ENCODE measurements at regions not wholly inside any gene's neighbourhood (a gene's known extent, or its start where the extent isn't known, plus 50 kb on each side); places are given as distances from the start of the nearest gene placed in this dataset.

- H3K4me3 ChIP-seq (replicated peaks; ENCODE audit: insufficient read depth, low read length), result no peak overlapping the region
- TF ChIP-seq SPI1 (IDR thresholded peaks at IDR 0.05; ENCODE audit: borderline replicate concordance, low read depth) (no peak), CTCF (IDR thresholded peaks at IDR 0.05; ENCODE audit: insufficient read depth, low read length) (no peak), REST (IDR thresholded peaks at IDR 0.05; ENCODE audit: insufficient replicate concordance, low read depth) (no peak), GABPA (IDR thresholded peaks at IDR 0.05; ENCODE audit: low read depth) (no peak), POLR2AphosphoS5 (IDR thresholded peaks at IDR 0.05; ENCODE audit: low read depth) (no peak)
- H3K27ac ChIP-seq (replicated peaks), result no peak overlapping the region
- no peak for DNase-seq (ENCODE audit: low read depth in 1 of 2, low spot score in 1 of 2)
- H3K27me3 ChIP-seq (ENCODE audit: insufficient read depth, poor library complexity, severe bottlenecking), result no peaks in the 10 kb centered on the region
Observed at GRCh38 chr3:191518861-191519260, 57.9 kb downstream of the PYDC2 start.

GRCh38 chr3:191521055-191521454 lies 60.1 kb downstream of the PYDC2 start:
- no peak for DNase-seq (ENCODE audit: low read depth in 1 of 2, low spot score in 1 of 2)
- Histone ChIP-seq H3K27ac (replicated peaks) (no peak overlapping the region), H3K4me3 (replicated peaks; ENCODE audit: insufficient read depth, low read length) (no peak overlapping the region), H3K27me3 (ENCODE audit: insufficient read depth, poor library complexity, severe bottlenecking) (no peaks in the 10 kb centered on the region)
- TF ChIP-seq SPI1 (IDR thresholded peaks at IDR 0.05; ENCODE audit: borderline replicate concordance, low read depth) (no peak), POLR2AphosphoS5 (IDR thresholded peaks at IDR 0.05; ENCODE audit: low read depth) (no peak), REST (IDR thresholded peaks at IDR 0.05; ENCODE audit: insufficient replicate concordance, low read depth) (no peak), CTCF (IDR thresholded peaks at IDR 0.05; ENCODE audit: insufficient read depth, low read length) (no peak)

- no peak overlapping the region for H3K27ac ChIP-seq (replicated peaks)
- no peak for TF ChIP-seq CTCF (IDR thresholded peaks at IDR 0.05; ENCODE audit: insufficient read depth, low read length)
- TF ChIP-seq POLR2AphosphoS5 (IDR thresholded peaks at IDR 0.05; ENCODE audit: low read depth), result no peak
- H3K4me3 ChIP-seq (replicated peaks; ENCODE audit: insufficient read depth, low read length), result no peak overlapping the region
- no peak for DNase-seq (ENCODE audit: low read depth in 1 of 2, low spot score in 1 of 2)
- no peaks in the 10 kb centered on the region for H3K27me3 ChIP-seq (ENCODE audit: insufficient read depth, poor library complexity, severe bottlenecking)
Observed at GRCh38 chr3:191523148-191523547, 62.2 kb downstream of the PYDC2 start.

- no peak for TF ChIP-seq SPI1 (IDR thresholded peaks at IDR 0.05; ENCODE audit: borderline replicate concordance, low read depth)
- TF ChIP-seq GABPA (IDR thresholded peaks at IDR 0.05; ENCODE audit: low read depth), result no peak
- TF ChIP-seq POLR2AphosphoS5 (IDR thresholded peaks at IDR 0.05; ENCODE audit: low read depth), result no peak
- no peak for TF ChIP-seq CTCF (IDR thresholded peaks at IDR 0.05; ENCODE audit: insufficient read depth, low read length)
- no peak for TF ChIP-seq REST (IDR thresholded peaks at IDR 0.05; ENCODE audit: insufficient replicate concordance, low read depth)
- DNase-seq (ENCODE audit: low read depth in 1 of 2, low spot score in 1 of 2), result no peak
- Histone ChIP-seq H3K4me3 (replicated peaks; ENCODE audit: insufficient read depth, low read length) (no peak overlapping the region), H3K27ac (replicated peaks) (no peak overlapping the region), H3K27me3 (ENCODE audit: insufficient read depth, poor library complexity, severe bottlenecking) (no peaks in the 10 kb centered on the region)
Observed at GRCh38 chr3:191528589-191528988, 67.6 kb downstream of the PYDC2 start.
